Calu3 (cell line): ENCODE measurements at regions not wholly inside any gene's neighbourhood (a gene's known extent, or its start where the extent isn't known, plus 50 kb on each side); places are given as distances from the start of the nearest gene placed in this dataset.
"Not testable (repeated sequence)": the region's sequence is repeated elsewhere in the genome, so short reads cannot be mapped to it uniquely, and the experiment has no call there.

ENCODE experiments used
- BruUV-seq: library from RNA; stranded (reverse); fragments of 400-500 nt; replicated peaks from 2 replicates; lab custom pipeline; 2021; lab: Mats Ljungman, UMichigan
- CTCF ChIA-PET: fragments of 300-600 bp; sonication (Branson Sonifier 250); formaldehyde crosslinking; loops from one replicate; lab custom pipeline; 2022; ENCODE audit warnings: antibody characterized with exemption; lab: Charles Lee
- DNase-seq: peaks from one replicate; pipeline ENCODE4 v3.0.0; 2022
- H3K27ac Mint-ChIP-seq: one replicate; pipeline ENCODE4 v1.8.0; 2022; ENCODE audit warnings: mixed read lengths; ENCODE audit not compliant: unreplicated experiment
- H3K27me3 Mint-ChIP-seq: one replicate; pipeline ENCODE4 v1.8.0; 2022; ENCODE audit warnings: mixed read lengths; ENCODE audit not compliant: unreplicated experiment
- H3K36me3 Mint-ChIP-seq: one replicate; pipeline ENCODE4 v1.8.0; 2022; ENCODE audit warnings: mild to moderate bottlenecking, moderate library complexity, mixed read lengths; ENCODE audit not compliant: insufficient read depth, unreplicated experiment
- H3K4me1 Mint-ChIP-seq: one replicate; pipeline ENCODE4 v1.8.0; 2022; ENCODE audit warnings: mild to moderate bottlenecking, low read depth, mixed read lengths; ENCODE audit not compliant: unreplicated experiment
- H3K4me3 Mint-ChIP-seq: one replicate; pipeline ENCODE4 v1.8.0; 2022; ENCODE audit warnings: mild to moderate bottlenecking, low read depth, moderate library complexity, mixed read lengths; ENCODE audit not compliant: unreplicated experiment
- H3K9me3 Mint-ChIP-seq: one replicate; pipeline ENCODE4 v1.8.0; 2022; ENCODE audit warnings: low read depth, mixed read lengths; ENCODE audit not compliant: unreplicated experiment
- CTCF ChIP-seq: fragments of 200-600 bp; IDR thresholded peaks from one replicate; pipeline ENCODE4 v1.8.0; 2022; ENCODE audit warnings: antibody characterized with exemption; ENCODE audit not compliant: unreplicated experiment
- intact Hi-C: fragments of 100-400 bp; cut with micrococcal nuclease; formaldehyde crosslinking; loops from one replicate; pipeline ENCODE4 v1.10.0; 2022; ENCODE audit not compliant: unreplicated experiment

- Mint-ChIP-seq H3K4me1 (peaks cover 8% of the 10 kb centered on the region), H3K9me3 (no peaks in the 10 kb centered on the region), H3K4me3 (no peak overlapping the region), H3K27ac (no peak overlapping the region), H3K36me3 (no peaks in the 10 kb centered on the region), H3K27me3 (peaks cover 97% of the 10 kb centered on the region)
- TF ChIP-seq CTCF = no peak
- CTCF ChIA-PET = interaction anchor here (0.6 to 0.7 kb wide), 2 partner anchors 24 to 58 kb away, joined by 6 to 7 read pairs; no protein-coding TSS in a partner anchor
- DNase-seq = no peak
- intact Hi-C loops = no loop called here
- BruUV-seq = no TSS peak
These were observed 230.8 kb upstream of the NPVF start for GRCh38 chr7:25459057-25459456.

GRCh38 chr7:25460433-25460832, 232.1 kb upstream of the NPVF start:
- DNase-seq = no peak
- Mint-ChIP-seq H3K27me3 (peaks cover 97% of the 10 kb centered on the region), H3K9me3 (no peaks in the 10 kb centered on the region), H3K4me3 (no peak overlapping the region), H3K4me1 (no peaks in the 10 kb centered on the region), H3K36me3 (no peaks in the 10 kb centered on the region), H3K27ac (no peak overlapping the region)
- TF ChIP-seq CTCF = no peak
- no TSS peak for BruUV-seq
- intact Hi-C loops = no loop called here
- CTCF ChIA-PET = no interaction called here

GRCh38 chr7:25469669-25470068, 241.4 kb upstream of the NPVF start:
- H3K4me1 Mint-ChIP-seq = no peaks in the 10 kb centered on the region
- no peak overlapping the region for H3K4me3 Mint-ChIP-seq
- no peak overlapping the region for H3K27ac Mint-ChIP-seq
- intact Hi-C loops = loop anchor here (10.0 kb wide), 1 partner anchor 65 kb away; no protein-coding TSS in a partner anchor
- no peak for TF ChIP-seq CTCF
- no peaks in the 10 kb centered on the region for H3K9me3 Mint-ChIP-seq
- CTCF ChIA-PET = interaction anchor here (0.7 kb wide), 1 partner anchor 11 kb away, joined by 3 read pairs; no protein-coding TSS in a partner anchor
- DNase-seq = no peak
- H3K36me3 Mint-ChIP-seq = no peaks in the 10 kb centered on the region
- no TSS peak for BruUV-seq
- H3K27me3 Mint-ChIP-seq = peaks cover 88% of the 10 kb centered on the region

- BruUV-seq = no TSS peak
- peaks cover 77% of the 10 kb centered on the region for H3K27me3 Mint-ChIP-seq
- H3K9me3 Mint-ChIP-seq = no peaks in the 10 kb centered on the region
- no peaks in the 10 kb centered on the region for H3K4me1 Mint-ChIP-seq
- CTCF ChIA-PET = no interaction called here
- no peak overlapping the region for H3K27ac Mint-ChIP-seq
- intact Hi-C loops = loop anchor here (10.0 kb wide), 1 partner anchor 58 kb away; no protein-coding TSS in a partner anchor
- H3K36me3 Mint-ChIP-seq = no peaks in the 10 kb centered on the region
- TF ChIP-seq CTCF = no peak
- no peak for DNase-seq
- no peak overlapping the region for H3K4me3 Mint-ChIP-seq
These were observed 248.7 kb upstream of the NPVF start for GRCh38 chr7:25476863-25477499.

GRCh38 chr7:25478221-25478620, 249.9 kb upstream of the NPVF start:
- intact Hi-C loops = loop anchor here (10.0 kb wide), 1 partner anchor 57 kb away; no protein-coding TSS in a partner anchor
- H3K9me3 Mint-ChIP-seq, H3K4me1 Mint-ChIP-seq, CTCF ChIA-PET, H3K36me3 Mint-ChIP-seq, DNase-seq, H3K27ac Mint-ChIP-seq, BruUV-seq, H3K4me3 Mint-ChIP-seq: not testable (repeated sequence)
- peaks cover 73% of the 10 kb centered on the region for H3K27me3 Mint-ChIP-seq
